CD4-positive, alpha-beta T cell (primary cell): ENCODE measurements at regions not wholly inside any gene's neighbourhood (a gene's known extent, or its start where the extent isn't known, plus 50 kb on each side); places are given as distances from the start of the nearest gene placed in this dataset.
"Not testable (repeated sequence)": the region's sequence is repeated elsewhere in the genome, so short reads cannot be mapped to it uniquely, and the experiment has no call there.

Source experiments
- ATAC-seq: fragments of 200-7000 bp; cut with Tn5 transposase; one replicate; pipeline ENCODE4 v1.10.0; 2022; ENCODE audit warnings: mild to moderate bottlenecking; ENCODE audit not compliant: poor library complexity
- CTCF ChIA-PET: fragments of 350-600 bp; sonication (Branson Sonifier 250); formaldehyde crosslinking; loops from one replicate; lab custom pipeline; 2021; ENCODE audit warnings: antibody characterized with exemption, inconsistent platforms; lab: Charles Lee
- POLR2A ChIA-PET: fragments of 350-600 bp; sonication (Branson Sonifier 250); formaldehyde crosslinking; loops from one replicate; lab custom pipeline; 2021; ENCODE audit warnings: antibody characterized with exemption, inconsistent platforms; lab: Charles Lee
- DNase-seq, 14 experiments: peaks; one replicate each; pipeline ENCODE4 v3.0.0-alpha.2; 2013 to 2020; ENCODE audit warnings: mixed read lengths in 2 of 14
- H3K27ac ChIP-seq, 2 donors: one replicate each; pipeline versions ENCODE4 v1.5.1 to v1.7.0; 2013; ENCODE audit warnings: low read length in 2 of 2, low read depth in 1 of 2, mild to moderate bottlenecking in 1 of 2
- H3K27me3 ChIP-seq, 2 experiments: 1 replicate in 1 of 2; 2 replicates in 1 of 2; pipeline versions ENCODE4 v1.6.1 to v1.7.0; 2013; ENCODE audit warnings: low read length in 2 of 2, control low read depth in 1 of 2, mild to moderate bottlenecking in 1 of 2, moderate library complexity in 1 of 2; ENCODE audit not compliant: insufficient read depth in 2 of 2, control insufficient read depth in 1 of 2
- H3K36me3 ChIP-seq: one replicate; pipeline ENCODE4 v1.6.1; 2013; ENCODE audit warnings: low read length, control low read depth; ENCODE audit not compliant: insufficient read depth
- H3K4me1 ChIP-seq: one replicate; pipeline ENCODE4 v1.6.1; 2013; ENCODE audit warnings: low read length, control low read depth; ENCODE audit not compliant: insufficient read depth
- H3K4me3 ChIP-seq: one replicate; pipeline ENCODE4 v1.5.1; 2013; ENCODE audit warnings: mild to moderate bottlenecking, low read length, moderate library complexity
- H3K9me3 ChIP-seq, 2 experiments: 1 replicate in 1 of 2; 2 replicates in 1 of 2; pipeline versions ENCODE4 v1.6.1 to v1.7.0; 2013; ENCODE audit warnings: low read length in 2 of 2, mild to moderate bottlenecking in 2 of 2, control low read depth in 1 of 2, moderate library complexity in 1 of 2; ENCODE audit not compliant: control insufficient read depth in 1 of 2, insufficient read depth in 1 of 2
- H3K27ac Mint-ChIP-seq: one replicate; pipeline ENCODE4 v1.8.0; 2020; ENCODE audit warnings: mixed read lengths
- H3K27me3 Mint-ChIP-seq: one replicate; pipeline ENCODE4 v1.8.0; 2021; ENCODE audit warnings: mixed read lengths
- H3K36me3 Mint-ChIP-seq: one replicate; pipeline ENCODE4 v1.8.0; 2021; ENCODE audit warnings: low read depth, mixed read lengths
- H3K4me1 Mint-ChIP-seq: one replicate; pipeline ENCODE4 v1.8.0; 2021; ENCODE audit warnings: low read depth, mixed read lengths
- H3K4me3 Mint-ChIP-seq: one replicate; pipeline ENCODE4 v1.8.0; 2020; ENCODE audit warnings: mild to moderate bottlenecking, mixed read lengths
- H3K9me3 Mint-ChIP-seq: one replicate; pipeline ENCODE4 v1.8.0; 2020; ENCODE audit warnings: mixed read lengths
- intact Hi-C, 2 experiments: fragments of 100-400 bp; cut with DNase I in 1 of 2; cut with micrococcal nuclease in 1 of 2; formaldehyde crosslinking; loops; one replicate each; pipeline versions ENCODE4 v1.15.1 to v1.9.0; 2023 to 2025; cut with DNase I, micrococcal nuclease
- TF ChIP-seq, protein P1 (sequence below): fragments of 200-600 bp; IDR thresholded peaks from one replicate; pipeline ENCODE4 v1.8.0; 2022; ENCODE audit warnings: antibody characterized with exemption, mild to moderate bottlenecking

DNA sequence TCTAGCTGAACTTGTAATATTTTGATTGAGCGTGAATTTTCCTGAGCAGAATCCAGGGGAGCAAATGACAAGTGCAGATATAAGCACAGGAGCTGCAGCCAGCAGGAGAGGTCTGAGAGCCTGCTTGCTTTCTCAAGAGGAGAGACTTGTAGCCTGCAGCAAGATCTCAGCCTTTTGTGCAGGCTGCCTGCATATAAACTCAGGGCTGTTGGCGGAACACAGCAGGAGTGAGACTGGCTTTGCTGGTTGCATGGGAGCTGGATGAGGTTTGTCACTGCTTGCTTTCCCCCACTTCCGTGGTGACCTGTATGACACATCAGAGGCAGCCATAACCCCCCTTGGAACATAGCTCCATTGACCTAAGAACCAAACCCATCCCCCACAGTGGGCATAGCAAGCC, 725.4 kb upstream of the RGS18 start:
- no peak overlapping the region for H3K4me3 Mint-ChIP-seq
- TF ChIP-seq, protein P1, sequence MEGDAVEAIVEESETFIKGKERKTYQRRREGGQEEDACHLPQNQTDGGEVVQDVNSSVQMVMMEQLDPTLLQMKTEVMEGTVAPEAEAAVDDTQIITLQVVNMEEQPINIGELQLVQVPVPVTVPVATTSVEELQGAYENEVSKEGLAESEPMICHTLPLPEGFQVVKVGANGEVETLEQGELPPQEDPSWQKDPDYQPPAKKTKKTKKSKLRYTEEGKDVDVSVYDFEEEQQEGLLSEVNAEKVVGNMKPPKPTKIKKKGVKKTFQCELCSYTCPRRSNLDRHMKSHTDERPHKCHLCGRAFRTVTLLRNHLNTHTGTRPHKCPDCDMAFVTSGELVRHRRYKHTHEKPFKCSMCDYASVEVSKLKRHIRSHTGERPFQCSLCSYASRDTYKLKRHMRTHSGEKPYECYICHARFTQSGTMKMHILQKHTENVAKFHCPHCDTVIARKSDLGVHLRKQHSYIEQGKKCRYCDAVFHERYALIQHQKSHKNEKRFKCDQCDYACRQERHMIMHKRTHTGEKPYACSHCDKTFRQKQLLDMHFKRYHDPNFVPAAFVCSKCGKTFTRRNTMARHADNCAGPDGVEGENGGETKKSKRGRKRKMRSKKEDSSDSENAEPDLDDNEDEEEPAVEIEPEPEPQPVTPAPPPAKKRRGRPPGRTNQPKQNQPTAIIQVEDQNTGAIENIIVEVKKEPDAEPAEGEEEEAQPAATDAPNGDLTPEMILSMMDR = no peak
- H3K36me3 ChIP-seq = no peaks in the 10 kb centered on the region
- no peaks in the 10 kb centered on the region for H3K27me3 ChIP-seq
- H3K4me1 Mint-ChIP-seq = no peaks in the 10 kb centered on the region
- no peaks in the 10 kb centered on the region for H3K36me3 Mint-ChIP-seq
- DNase-seq (no peak), ATAC-seq (no peak)
- ChIA-PET CTCF (no interaction called here), POLR2A (no interaction called here)
- no peaks in the 10 kb centered on the region for H3K27me3 Mint-ChIP-seq
- peaks cover 4 to 9% of the 10 kb centered on the region in 2 experiments for H3K9me3 ChIP-seq
- H3K4me3 ChIP-seq = no peak overlapping the region
- intact Hi-C loops = no loop called here
- H3K27ac ChIP-seq = no peak overlapping the region
- no peak overlapping the region for H3K27ac Mint-ChIP-seq
- no peaks in the 10 kb centered on the region for H3K4me1 ChIP-seq
- peaks cover 20% of the 10 kb centered on the region for H3K9me3 Mint-ChIP-seq

DNA sequence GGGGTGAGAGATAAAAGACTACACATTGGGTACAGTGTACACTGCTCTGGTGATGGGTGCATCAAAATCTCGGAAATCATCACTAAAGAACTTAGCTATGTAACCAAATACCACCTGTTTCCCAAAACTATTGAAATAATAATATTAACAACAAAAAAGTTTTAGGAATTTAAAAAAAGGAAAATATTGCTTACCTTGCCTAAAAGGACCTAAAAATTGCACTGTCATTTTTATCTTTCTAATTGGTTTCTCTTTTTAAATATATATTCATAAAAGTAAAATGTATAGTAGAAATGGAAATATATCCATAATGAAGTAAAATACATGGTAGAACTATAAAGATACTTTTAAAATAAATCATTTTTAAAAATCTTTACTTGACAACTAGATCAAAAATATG, 719.3 kb upstream of the RGS18 start:
- POLR2A ChIA-PET = no interaction called here
- H3K27ac ChIP-seq = no peak overlapping the region
- no peaks in the 10 kb centered on the region for H3K27me3 ChIP-seq
- peaks cover 23% of the 10 kb centered on the region for H3K9me3 Mint-ChIP-seq
- no peaks in the 10 kb centered on the region for H3K36me3 ChIP-seq
- H3K27ac Mint-ChIP-seq = no peak overlapping the region
- no peaks in the 10 kb centered on the region for H3K4me1 Mint-ChIP-seq
- peaks cover 0 to 7% of the 10 kb centered on the region in 2 experiments for H3K9me3 ChIP-seq
- no peaks in the 10 kb centered on the region for H3K36me3 Mint-ChIP-seq
- no peaks in the 10 kb centered on the region for H3K4me1 ChIP-seq
- TF ChIP-seq, protein P1 = no peak
- intact Hi-C loops = no loop called here
- H3K4me3 ChIP-seq = no peak overlapping the region
- DNase-seq (no peak), ATAC-seq (no peak)
- CTCF ChIA-PET = no interaction called here
- H3K4me3 Mint-ChIP-seq = no peak overlapping the region
- H3K27me3 Mint-ChIP-seq = no peaks in the 10 kb centered on the region

DNA sequence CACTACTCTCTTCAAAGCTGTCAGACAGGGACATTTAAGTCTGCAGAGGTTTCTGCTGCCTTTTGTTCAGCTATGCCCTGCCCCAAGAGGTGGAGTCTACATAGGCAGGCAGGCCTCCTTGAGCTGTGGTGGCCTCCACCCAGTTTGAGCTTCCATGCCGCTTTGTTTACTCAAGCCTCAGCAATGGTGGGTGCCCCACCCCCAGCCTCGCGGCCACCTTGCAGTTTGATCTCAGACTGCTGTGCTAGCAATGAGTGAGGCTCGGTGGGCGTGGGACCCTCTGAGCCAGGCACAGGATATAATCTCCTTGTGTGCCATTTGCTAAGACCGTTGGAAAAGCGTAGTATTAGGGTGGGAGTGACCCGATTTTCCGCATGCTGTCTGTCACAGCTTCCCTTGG, 710.0 kb upstream of the RGS18 start:
- H3K4me3 ChIP-seq, H3K27me3 Mint-ChIP-seq, H3K27me3 ChIP-seq, H3K4me1 Mint-ChIP-seq, H3K4me3 Mint-ChIP-seq, intact Hi-C loops, H3K36me3 Mint-ChIP-seq, H3K27ac ChIP-seq, CTCF ChIA-PET, H3K4me1 ChIP-seq, H3K9me3 Mint-ChIP-seq, H3K36me3 ChIP-seq, H3K27ac Mint-ChIP-seq, DNase-seq, POLR2A ChIA-PET, ATAC-seq: not testable (repeated sequence)
- H3K9me3 ChIP-seq = peaks cover 0 to 16% of the 10 kb centered on the region in 2 experiments

DNA sequence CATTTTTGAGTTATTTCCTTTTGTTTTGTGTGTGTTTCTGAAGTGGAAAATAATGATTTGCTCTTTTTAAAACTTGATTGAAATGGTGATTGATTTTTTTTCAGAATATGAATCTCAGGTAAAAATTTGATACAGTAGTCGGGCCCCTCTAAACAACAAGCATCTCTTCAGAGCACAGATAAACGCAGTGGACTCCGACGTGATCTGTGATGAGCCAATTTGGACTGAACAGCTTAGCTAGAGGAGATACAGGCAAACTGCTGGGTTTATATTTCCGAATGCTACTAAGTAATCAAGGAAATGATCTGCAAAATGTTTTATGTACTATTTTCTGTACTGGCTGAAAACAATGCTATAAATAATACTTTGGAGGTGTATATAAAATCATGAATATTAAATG, 705.7 kb upstream of the RGS18 start:
- ChIA-PET POLR2A (no interaction called here), CTCF (no interaction called here)
- no peaks in the 10 kb centered on the region for H3K4me1 ChIP-seq
- Mint-ChIP-seq H3K36me3 (no peaks in the 10 kb centered on the region), H3K4me3 (no peak overlapping the region), H3K27ac (no peak overlapping the region), H3K4me1 (no peaks in the 10 kb centered on the region), H3K9me3 (peaks cover 6% of the 10 kb centered on the region), H3K27me3 (no peaks in the 10 kb centered on the region)
- no peak for ATAC-seq
- no peak for DNase-seq
- no peaks in the 10 kb centered on the region for H3K36me3 ChIP-seq
- no peak overlapping the region for H3K27ac ChIP-seq
- H3K4me3 ChIP-seq = no peak overlapping the region
- intact Hi-C loops = no loop called here
- peaks cover 0 to 19% of the 10 kb centered on the region in 2 experiments for H3K9me3 ChIP-seq
- no peaks in the 10 kb centered on the region for H3K27me3 ChIP-seq
- TF ChIP-seq, protein P1 = no peak
